Smooth muscle cell (in vitro differentiated cells): ENCODE measurements at regions not wholly inside any gene's neighbourhood (a gene's known extent, or its start where the extent isn't known, plus 50 kb on each side); places are given as distances from the start of the nearest gene placed in this dataset.

Experiments
- DNase-seq: peaks from one replicate; lab custom pipeline; 2025; ENCODE audit not compliant: unreplicated experiment; lab: John Stamatoyannopoulos, UW
- H2AFZ ChIP-seq: fragments of 200-600 bp; sonication (generic); 2 replicates; pipeline ENCODE4 v1.6.0; 2016; ENCODE audit warnings: antibody characterized with exemption, low read depth, mild to moderate bottlenecking
- H3F3A ChIP-seq: fragments of 200-600 bp; sonication (generic); 2 replicates; pipeline ENCODE4 v1.6.0; 2017; ENCODE audit warnings: antibody characterized with exemption, low read depth
- H3K27ac ChIP-seq: fragments of 200-600 bp; sonication (generic); 2 replicates; pipeline ENCODE4 v1.5.1; 2016; ENCODE audit warnings: low read depth, mild to moderate bottlenecking
- H3K27me3 ChIP-seq: fragments of 200-600 bp; sonication (generic); 2 replicates; pipeline ENCODE4 v1.6.1; 2016; ENCODE audit warnings: low read depth, mild to moderate bottlenecking
- H3K36me3 ChIP-seq: fragments of 200-600 bp; sonication (generic); 2 replicates; pipeline ENCODE4 v1.5.1; 2016; ENCODE audit warnings: low read depth
- H3K4me1 ChIP-seq: fragments of 200-600 bp; sonication (generic); 2 replicates; pipeline ENCODE4 v1.5.1; 2016; ENCODE audit warnings: low read depth
- H3K4me2 ChIP-seq: fragments of 200-600 bp; sonication (generic); 2 replicates; pipeline ENCODE4 v1.6.0; 2016; ENCODE audit warnings: mild to moderate bottlenecking
- H3K4me3 ChIP-seq: fragments of 200-600 bp; sonication (generic); 2 replicates; pipeline ENCODE4 v1.5.1; 2016; ENCODE audit warnings: mild to moderate bottlenecking
- H3K79me2 ChIP-seq: fragments of 200-600 bp; sonication (generic); 2 replicates; pipeline ENCODE4 v1.6.0; 2016; ENCODE audit warnings: low read depth, mild to moderate bottlenecking
- H3K9ac ChIP-seq: fragments of 200-600 bp; sonication (generic); 2 replicates; pipeline ENCODE4 v1.6.0; 2016; ENCODE audit warnings: low read depth
- H3K9me3 ChIP-seq: fragments of 200-600 bp; sonication (generic); replicated peaks from 2 replicates; pipeline ENCODE4 v1.5.1; 2016; ENCODE audit warnings: low read depth
- H4K20me1 ChIP-seq: fragments of 200-600 bp; sonication (generic); 2 replicates; pipeline ENCODE4 v1.6.0; 2016; ENCODE audit warnings: low read depth
- CTCF ChIP-seq: fragments of 200-600 bp; sonication (generic); IDR thresholded peaks from 2 replicates; pipeline ENCODE4 v1.5.1; 2017; ENCODE audit warnings: borderline replicate concordance, mild to moderate bottlenecking, antibody characterized with exemption; ENCODE audit not compliant: insufficient read depth, poor library complexity, severe bottlenecking
- WGBS: methylation state at CpG from one replicate; pipeline ENCODE4 v1.1.7; 2016; ENCODE audit warnings: low lambda C conversion rate; 5-methylcytosine and 5-hydroxymethylcytosine counted together

- DNase-seq = no peak
- no peak overlapping the region for H2AFZ ChIP-seq
- no peaks in the 10 kb centered on the region for H3F3A ChIP-seq
- H3K27ac ChIP-seq = no peak overlapping the region
- no peak overlapping the region for H3K9ac ChIP-seq
- no peak overlapping the region for H3K4me2 ChIP-seq
- no peaks in the 10 kb centered on the region for H3K36me3 ChIP-seq
- WGBS = 73% methylated on average over 3 of the region's 3 CpGs
- no peaks in the 10 kb centered on the region for H4K20me1 ChIP-seq
- H3K4me3 ChIP-seq = no peak overlapping the region
- H3K4me1 ChIP-seq = peaks cover 7% of the 10 kb centered on the region
- no peaks in the 10 kb centered on the region for H3K79me2 ChIP-seq
- H3K27me3 ChIP-seq = no peaks in the 10 kb centered on the region
- no peaks in the 10 kb centered on the region for H3K9me3 ChIP-seq
- no peak for TF ChIP-seq CTCF
Observed at GRCh38 chr2:228839421-228839876, 431.6 kb downstream of the PID1 start.

GRCh38 chr2:228838819-228839218 lies 432.3 kb downstream of the PID1 start:
- Histone ChIP-seq H3K9me3 (no peaks in the 10 kb centered on the region), H2AFZ (no peak overlapping the region), H3K27me3 (no peaks in the 10 kb centered on the region), H3K9ac (no peak overlapping the region), H3K4me1 (peaks cover 7% of the 10 kb centered on the region), H3K27ac (no peak overlapping the region), H3F3A (no peaks in the 10 kb centered on the region), H3K4me3 (no peak overlapping the region), H4K20me1 (no peaks in the 10 kb centered on the region), H3K36me3 (no peaks in the 10 kb centered on the region), H3K79me2 (no peaks in the 10 kb centered on the region), H3K4me2 (no peak overlapping the region)
- DNase-seq = no peak
- WGBS = 89% methylated on average over 4 of the region's 4 CpGs
- no peak for TF ChIP-seq CTCF

- no peaks in the 10 kb centered on the region for H3K27me3 ChIP-seq
- no peak overlapping the region for H3K27ac ChIP-seq
- H3K36me3 ChIP-seq = no peaks in the 10 kb centered on the region
- DNase-seq = no peak
- no peak overlapping the region for H3K4me3 ChIP-seq
- H4K20me1 ChIP-seq = no peaks in the 10 kb centered on the region
- H3F3A ChIP-seq = no peaks in the 10 kb centered on the region
- no peak for TF ChIP-seq CTCF
- no peaks in the 10 kb centered on the region for H3K79me2 ChIP-seq
- H3K9ac ChIP-seq = no peak overlapping the region
- no peaks in the 10 kb centered on the region for H3K9me3 ChIP-seq
- H2AFZ ChIP-seq = no peak overlapping the region
- no peak overlapping the region for H3K4me2 ChIP-seq
- H3K4me1 ChIP-seq = no peaks in the 10 kb centered on the region
- 92% methylated on average over 2 of the region's 2 CpGs for WGBS
Observed at GRCh38 chr2:228828397-228828796, 442.7 kb downstream of the PID1 start.

GRCh38 chr2:228827056-228827700 lies 443.9 kb downstream of the PID1 start:
- DNase-seq = no peak
- H3K4me1 ChIP-seq = no peaks in the 10 kb centered on the region
- no peak overlapping the region for H3K9ac ChIP-seq
- H4K20me1 ChIP-seq = no peaks in the 10 kb centered on the region
- no peak overlapping the region for H3K4me3 ChIP-seq
- no peaks in the 10 kb centered on the region for H3K79me2 ChIP-seq
- H3F3A ChIP-seq = no peaks in the 10 kb centered on the region
- H3K9me3 ChIP-seq = no peaks in the 10 kb centered on the region
- H2AFZ ChIP-seq = no peak overlapping the region
- H3K27ac ChIP-seq = peak overlapping the region; percentile 15
- no peaks in the 10 kb centered on the region for H3K27me3 ChIP-seq
- no peak overlapping the region for H3K4me2 ChIP-seq
- H3K36me3 ChIP-seq = no peaks in the 10 kb centered on the region
- TF ChIP-seq CTCF = no peak
- 65% methylated on average over 4 of the region's 4 CpGs for WGBS
